ENCODE measurements at regions not wholly inside any gene's neighbourhood (a gene's known extent, or its start where the extent isn't known, plus 50 kb on each side); places are given as distances from the start of the nearest gene placed in this dataset.

GRCh38 chrX:13115146-13115855 is 70.9 kb upstream of the FAM9C start:
- DNase-seq (no peak), ATAC-seq (peak in 1 of 2 donors; percentile 17)
- intact Hi-C loops (cut with DNase I): no loop called here
- Histone ChIP-seq H3K4me3 (ENCODE audit: low read length) (no peak overlapping the region), H3K9me3 (ENCODE audit: control insufficient read depth, low read length) (no peaks in the 10 kb centered on the region), H3K4me1 (ENCODE audit: control insufficient read depth, insufficient read depth, low read length) (no peaks in the 10 kb centered on the region), H3K27me3 (ENCODE audit: control insufficient read depth, insufficient read depth) (no peaks in the 10 kb centered on the region), H3K27ac (ENCODE audit: low read length) (peak overlapping the region; percentile 64)
- WGBS: 29% methylated on average over 3 of the region's 3 CpGs

- H3K4me1 ChIP-seq (ENCODE audit: control insufficient read depth, insufficient read depth, low read length): no peaks in the 10 kb centered on the region
- H3K4me3 ChIP-seq (ENCODE audit: low read length): no peak overlapping the region
- no peaks in the 10 kb centered on the region for H3K27me3 ChIP-seq (ENCODE audit: control insufficient read depth, insufficient read depth)
- H3K9me3 ChIP-seq (ENCODE audit: control insufficient read depth, low read length): no peaks in the 10 kb centered on the region
- WGBS: 87% methylated on average over 1 of the region's 1 CpG
- no peak overlapping the region for H3K27ac ChIP-seq (ENCODE audit: low read length)
- ATAC-seq (no peak), DNase-seq (no peak)
- intact Hi-C loops (cut with DNase I): loop anchor here in 1 of 4 donors (5.0 kb wide), 1 partner anchor 135 kb away; the partner anchor contains the start of gene TMSB4X
Measured at GRCh38 chrX:13112499-13112898, 68.1 kb upstream of the FAM9C start.

GRCh38 chrX:13110433-13111324 is 66.3 kb upstream of the FAM9C start:
- 28% methylated on average over 10 of the region's 10 CpGs for WGBS
- DNase-seq: peak; percentile 53 to 76 (median 72)
- H3K27ac ChIP-seq (ENCODE audit: low read length): peak overlapping the region; percentile 58
- no peaks in the 10 kb centered on the region for H3K9me3 ChIP-seq (ENCODE audit: control insufficient read depth, low read length)
- H3K27me3 ChIP-seq (ENCODE audit: control insufficient read depth, insufficient read depth): no peaks in the 10 kb centered on the region
- no peak overlapping the region for H3K4me3 ChIP-seq (ENCODE audit: low read length)
- peak; percentile 92 to 97 for ATAC-seq
- H3K4me1 ChIP-seq (ENCODE audit: control insufficient read depth, insufficient read depth, low read length): no peaks in the 10 kb centered on the region
- intact Hi-C loops (cut with DNase I): loop anchor here in 1 of 4 donors (5.0 kb wide), 1 partner anchor 133 kb away; the partner anchor contains the start of gene TMSB4X

GRCh38 chrX:13109817-13110216 is 65.4 kb upstream of the FAM9C start:
- no peak overlapping the region for H3K4me3 ChIP-seq (ENCODE audit: low read length)
- H3K9me3 ChIP-seq (ENCODE audit: control insufficient read depth, low read length): no peaks in the 10 kb centered on the region
- intact Hi-C loops (cut with DNase I): loop anchor here in 1 of 4 donors (5.0 kb wide), 1 partner anchor 133 kb away; the partner anchor contains the start of gene TMSB4X
- DNase-seq (no peak), ATAC-seq (peak in 1 of 2 donors; percentile 49)
- H3K27ac ChIP-seq (ENCODE audit: low read length): peak overlapping the region; percentile 95
- H3K4me1 ChIP-seq (ENCODE audit: control insufficient read depth, insufficient read depth, low read length): no peaks in the 10 kb centered on the region
- WGBS: 64% methylated on average over 5 of the region's 5 CpGs
- H3K27me3 ChIP-seq (ENCODE audit: control insufficient read depth, insufficient read depth): no peaks in the 10 kb centered on the region

- Histone ChIP-seq H3K9me3 (ENCODE audit: control insufficient read depth, low read length) (no peaks in the 10 kb centered on the region), H3K4me3 (ENCODE audit: low read length) (no peak overlapping the region), H3K4me1 (ENCODE audit: control insufficient read depth, insufficient read depth, low read length) (no peaks in the 10 kb centered on the region), H3K27me3 (ENCODE audit: control insufficient read depth, insufficient read depth) (no peaks in the 10 kb centered on the region), H3K27ac (ENCODE audit: low read length) (no peak overlapping the region)
- WGBS: 96% methylated on average over 2 of the region's 2 CpGs
- intact Hi-C loops (cut with DNase I): no loop called here
- no peak for ATAC-seq
- DNase-seq: no peak
Measured at GRCh38 chrX:13103914-13104274, 59.5 kb upstream of the FAM9C start.

GRCh38 chrX:13103188-13103913 is 58.9 kb upstream of the FAM9C start:
- no peaks in the 10 kb centered on the region for H3K4me1 ChIP-seq (ENCODE audit: control insufficient read depth, insufficient read depth, low read length)
- no peaks in the 10 kb centered on the region for H3K27me3 ChIP-seq (ENCODE audit: control insufficient read depth, insufficient read depth)
- H3K9me3 ChIP-seq (ENCODE audit: control insufficient read depth, low read length): no peaks in the 10 kb centered on the region
- no peak for ATAC-seq
- WGBS: 83% methylated on average over 6 of the region's 6 CpGs
- H3K27ac ChIP-seq (ENCODE audit: low read length): no peak overlapping the region
- DNase-seq: no peak
- intact Hi-C loops (cut with DNase I): no loop called here
- H3K4me3 ChIP-seq (ENCODE audit: low read length): no peak overlapping the region

- intact Hi-C loops (cut with DNase I): no loop called here
- H3K9me3 ChIP-seq (ENCODE audit: control insufficient read depth, low read length): no peaks in the 10 kb centered on the region
Measured at GRCh38 chrX:13102636-13103035, 58.2 kb upstream of the FAM9C start.

GRCh38 chrX:13101441-13102139 is 57.2 kb upstream of the FAM9C start:
- peak; percentile 73 to 83 (median 75) for DNase-seq
- Histone ChIP-seq H3K27ac (ENCODE audit: low read length) (peak overlapping the region; percentile 58), H3K27me3 (ENCODE audit: control insufficient read depth, insufficient read depth) (no peaks in the 10 kb centered on the region), H3K4me3 (ENCODE audit: low read length) (no peak overlapping the region), H3K4me1 (ENCODE audit: control insufficient read depth, insufficient read depth, low read length) (no peaks in the 10 kb centered on the region), H3K9me3 (ENCODE audit: control insufficient read depth, low read length) (no peaks in the 10 kb centered on the region)
- WGBS: 20% methylated on average over 9 of the region's 9 CpGs
- peak; percentile 99 for ATAC-seq
- intact Hi-C loops (cut with DNase I): no loop called here

More at GRCh38 chrX:13102636-13103035, 58.2 kb upstream of the FAM9C start:
- no peak overlapping the region for H3K4me3 ChIP-seq (ENCODE audit: low read length)
- no peak for ATAC-seq
- H3K27me3 ChIP-seq (ENCODE audit: control insufficient read depth, insufficient read depth): no peaks in the 10 kb centered on the region
- no peak overlapping the region for H3K27ac ChIP-seq (ENCODE audit: low read length)
- H3K4me1 ChIP-seq (ENCODE audit: control insufficient read depth, insufficient read depth, low read length): no peaks in the 10 kb centered on the region
- DNase-seq: no peak

GRCh38 chrX:13099121-13099520 is 54.7 kb upstream of the FAM9C start:
- Histone ChIP-seq H3K4me3 (ENCODE audit: low read length) (no peak overlapping the region), H3K9me3 (ENCODE audit: control insufficient read depth, low read length) (no peaks in the 10 kb centered on the region), H3K27ac (ENCODE audit: low read length) (no peak overlapping the region), H3K4me1 (ENCODE audit: control insufficient read depth, insufficient read depth, low read length) (no peaks in the 10 kb centered on the region), H3K27me3 (ENCODE audit: control insufficient read depth, insufficient read depth) (no peaks in the 10 kb centered on the region)
- DNase-seq (no peak), ATAC-seq (no peak)
- intact Hi-C loops (cut with DNase I): loop anchor here in 1 of 4 donors (10.0 kb wide), 1 partner anchor 124 kb away; the partner anchor contains the start of gene TMSB4X

GRCh38 chrX:13096728-13097127 is 52.3 kb upstream of the FAM9C start:
- H3K4me1 ChIP-seq (ENCODE audit: control insufficient read depth, insufficient read depth, low read length): no peaks in the 10 kb centered on the region
- ATAC-seq (no peak), DNase-seq (no peak)
- H3K4me3 ChIP-seq (ENCODE audit: low read length): no peak overlapping the region
- H3K27ac ChIP-seq (ENCODE audit: low read length): no peak overlapping the region
- WGBS: 90% methylated on average over 2 of the region's 2 CpGs
- intact Hi-C loops (cut with DNase I): loop anchor here in 1 of 4 donors (10.0 kb wide), 1 partner anchor 122 kb away; the partner anchor contains the start of gene TMSB4X
- H3K27me3 ChIP-seq (ENCODE audit: control insufficient read depth, insufficient read depth): no peaks in the 10 kb centered on the region
- H3K9me3 ChIP-seq (ENCODE audit: control insufficient read depth, low read length): no peaks in the 10 kb centered on the region
